ENCODE measurements at regions not wholly inside any gene's neighbourhood (a gene's known extent, or its start where the extent isn't known, plus 50 kb on each side); places are given as distances from the start of the nearest gene placed in this dataset.

GRCh38 chr7:155874010-155874409, 61.7 kb upstream of the SHH start:
- no peak for FAIRE-seq
- no peak for DNase-seq (ENCODE audit: insufficient read length, low spot score)
- TF ChIP-seq CTCF (IDR thresholded peaks at IDR 0.05; ENCODE audit: insufficient read depth, missing control alignments), result no peak

- DNase-seq (ENCODE audit: insufficient read length, low spot score) (no peak), FAIRE-seq (no peak)
- TF ChIP-seq CTCF (IDR thresholded peaks at IDR 0.05; ENCODE audit: insufficient read depth, missing control alignments), result no peak
Measured at GRCh38 chr7:155872678-155873369, 60.6 kb upstream of the SHH start.

GRCh38 chr7:155871211-155871610, 58.9 kb upstream of the SHH start:
- DNase-seq (ENCODE audit: insufficient read length, low spot score) (no peak), FAIRE-seq (no peak)
- TF ChIP-seq CTCF (IDR thresholded peaks at IDR 0.05; ENCODE audit: insufficient read depth, missing control alignments), result no peak

- DNase-seq (ENCODE audit: insufficient read length, low spot score) (no peak), FAIRE-seq (no peak)
- TF ChIP-seq CTCF (IDR thresholded peaks at IDR 0.05; ENCODE audit: insufficient read depth, missing control alignments), result no peak
Measured at GRCh38 chr7:155870334-155871180, 58.3 kb upstream of the SHH start.

GRCh38 chr7:155869784-155870076, 57.5 kb upstream of the SHH start:
- FAIRE-seq (no peak), DNase-seq (ENCODE audit: insufficient read length, low spot score) (no peak)
- TF ChIP-seq CTCF (IDR thresholded peaks at IDR 0.05; ENCODE audit: insufficient read depth, missing control alignments), result no peak

- TF ChIP-seq CTCF (IDR thresholded peaks at IDR 0.05; ENCODE audit: insufficient read depth, missing control alignments), result no peak
- FAIRE-seq, result no peak
- DNase-seq (ENCODE audit: insufficient read length, low spot score), result no peak
Measured at GRCh38 chr7:155868955-155869783, 56.9 kb upstream of the SHH start.

Data from D721Med (cell line).